ENCODE measurements at regions not wholly inside any gene's neighbourhood (a gene's known extent, or its start where the extent isn't known, plus 50 kb on each side); places are given as distances from the start of the nearest gene placed in this dataset.

GRCh38 chr10:35768011-35768410, 125.9 kb upstream of the FZD8 start:
- H3K9me2 ChIP-seq (ENCODE audit: insufficient read depth) = no peaks in the 10 kb centered on the region
- CTCF ChIA-PET = interaction anchor here (1.2 kb wide), 1 partner anchor 154 kb away, joined by 3 read pairs; no protein-coding TSS in a partner anchor
- H3K4me1 ChIP-seq (ENCODE audit: control insufficient read depth in 1 of 2, insufficient read depth in 2 of 2, low read length in 2 of 2) = no peaks in the 10 kb centered on the region

More at GRCh38 chr10:35768011-35768410, 125.9 kb upstream of the FZD8 start:
- ChIA-PET POLR2A (no interaction called here), RAD21 (ENCODE audit: low non-redundant PET in 1 of 2, low total read pairs in 2 of 2, uncharacterized antibody in 2 of 2, unreplicated experiment in 2 of 2) (no interaction called here)
- no peaks in the 10 kb centered on the region for H3K9me3 ChIP-seq (ENCODE audit: control insufficient read depth in 1 of 2, insufficient read depth in 1 of 2, low read depth in 1 of 2, low read length in 2 of 2)
- H3K79me2 ChIP-seq (ENCODE audit: insufficient read depth, low read length) = no peaks in the 10 kb centered on the region
- no peak overlapping the region for H3K4me2 ChIP-seq (ENCODE audit: low read length)
- ATAC-seq (no peak), DNase-seq (ENCODE audit: low read depth, low spot score) (no peak)
- no TSS peak for BruUV-seq (replicated peaks)
- H3K27me3 ChIP-seq (ENCODE audit: insufficient read depth, low read length) = 0 out of 2 replicates have a peak, but pooled peaks cover 3% of the 10 kb centered on the region
- H3K4me3 ChIP-seq (replicated peaks in 1 of 2; ENCODE audit: low read depth in 1 of 2, low read length in 2 of 2) = no peak overlapping the region
- no peak overlapping the region for H3K27ac ChIP-seq (ENCODE audit: low read depth, low read length)
- intact Hi-C loops (cut with micrococcal nuclease) = no loop called here
- TF ChIP-seq EZH2 (IDR thresholded peaks at IDR 0.05) (no peak), YY1 (IDR thresholded peaks at IDR 0.05; ENCODE audit: extremely low read depth, insufficient replicate concordance, low read depth, low read length) (no peak), RAD21 (IDR thresholded peaks at IDR 0.05; ENCODE audit: low read depth) (no peak), ZFX (IDR thresholded peaks at IDR 0.05) (no peak), POLR2A (IDR thresholded peaks at IDR 0.05; ENCODE audit: borderline replicate concordance, extremely low read depth, insufficient read depth, insufficient read length) (no peak), ATF3 (IDR thresholded peaks at IDR 0.05) (no peak), SRF (IDR thresholded peaks at IDR 0.05; ENCODE audit: low read depth) (no peak), REST (IDR thresholded peaks at IDR 0.05; ENCODE audit: low read depth) (no peak), ZNF274 (IDR thresholded peaks at IDR 0.05; ENCODE audit: low read depth, low read length) (no peak), TCF7L2 (IDR thresholded peaks at IDR 0.05; ENCODE audit: borderline replicate concordance, extremely low read depth, insufficient read depth, insufficient read length) (no peak), FOSL1 (IDR thresholded peaks at IDR 0.05; ENCODE audit: low read depth) (no peak), JUND (IDR thresholded peaks at IDR 0.05) (no peak), CTCF (IDR thresholded peaks at IDR 0.05 in 2 of 3, conservative IDR thresholded peaks at IDR 0.05 in 1 of 3; ENCODE audit: borderline replicate concordance in 1 of 3, insufficient read depth in 1 of 3, low read depth in 2 of 3, low read length in 2 of 3) (no peak), MAX (IDR thresholded peaks at IDR 0.05) (no peak), EGR1 (IDR thresholded peaks at IDR 0.05; ENCODE audit: low read depth) (no peak), CEBPB (IDR thresholded peaks at IDR 0.05; ENCODE audit: low read depth) (no peak), ELF1 (IDR thresholded peaks at IDR 0.05; ENCODE audit: borderline replicate concordance, low read depth) (no peak), SIN3A (IDR thresholded peaks at IDR 0.05; ENCODE audit: low read depth) (no peak), SP1 (IDR thresholded peaks at IDR 0.05; ENCODE audit: low read depth) (no peak)
- H4K20me1 ChIP-seq (ENCODE audit: insufficient read depth) = no peaks in the 10 kb centered on the region
- no peak overlapping the region for H2AFZ ChIP-seq (ENCODE audit: low read depth, low read length, poor library complexity, severe bottlenecking)
- H3K9ac ChIP-seq (ENCODE audit: low read length) = no peak overlapping the region
- no peaks in the 10 kb centered on the region for H3K36me3 ChIP-seq (ENCODE audit: control insufficient read depth in 1 of 2, insufficient read depth in 2 of 2, low read length in 2 of 2)
